CD14-positive monocyte (primary cell): ENCODE measurements at regions not wholly inside any gene's neighbourhood (a gene's known extent, or its start where the extent isn't known, plus 50 kb on each side); places are given as distances from the start of the nearest gene placed in this dataset.

ENCODE experiments used
- DNase-seq, 3 donors: peaks; one replicate each; pipeline ENCODE4 v3.0.0-alpha.2; 2011 to 2022
- H2AFZ ChIP-seq: 2 replicates; pipeline ENCODE4 v1.6.0; 2012; ENCODE audit warnings: mild to moderate bottlenecking, low read depth, low read length, inconsistent platforms; ENCODE audit not compliant: insufficient read depth, poor library complexity, severe bottlenecking
- H3K27ac ChIP-seq, 2 donors: 1 replicate in 1 of 2; 2 replicates in 1 of 2; pipeline ENCODE4 v1.5.1; 2012 to 2013; ENCODE audit warnings: low read length in 2 of 2, control low read depth in 1 of 2, inconsistent platforms in 1 of 2, low read depth in 1 of 2, mild to moderate bottlenecking in 1 of 2
- H3K27me3 ChIP-seq, 2 donors: one replicate each; pipeline versions ENCODE4 v1.6.0 to v1.6.1; 2011 to 2013; ENCODE audit warnings: low read length in 2 of 2; ENCODE audit not compliant: control insufficient read depth in 2 of 2, insufficient read depth in 2 of 2
- H3K36me3 ChIP-seq, 2 donors: replicated peaks in 1 of 2; 1 replicate in 1 of 2; 2 replicates in 1 of 2; pipeline versions ENCODE4 v1.5.1 to v1.6.1; 2012 to 2013; ENCODE audit warnings: low read length in 2 of 2, control low read depth in 1 of 2, inconsistent platforms in 1 of 2, mild to moderate bottlenecking in 1 of 2; ENCODE audit not compliant: insufficient read depth in 2 of 2, control insufficient read depth in 1 of 2
- H3K4me1 ChIP-seq, 2 donors: 1 replicate in 1 of 2; 2 replicates in 1 of 2; pipeline versions ENCODE4 v1.5.1 to v1.6.1; 2012 to 2013; ENCODE audit warnings: low read length in 2 of 2, control low read depth in 1 of 2, inconsistent platforms in 1 of 2, mild to moderate bottlenecking in 1 of 2, moderate library complexity in 1 of 2; ENCODE audit not compliant: insufficient read depth in 2 of 2, control insufficient read depth in 1 of 2
- H3K4me2 ChIP-seq: replicated peaks from 2 replicates; pipeline ENCODE3; 2012; ENCODE audit warnings: low read length, moderate library complexity, mild to moderate bottlenecking; ENCODE audit not compliant: poor library complexity, severe bottlenecking; ENCODE audit errors: extremely low read depth
- H3K4me3 ChIP-seq, 3 experiments: fragments of 200-600 bp in 1 of 3; sonication (generic) in 1 of 3; replicated peaks in 1 of 3; 1 replicate in 2 of 3; 2 replicates in 1 of 3; pipeline ENCODE4 v1.5.1; 2011 to 2013; ENCODE audit warnings: low read length in 3 of 3, mild to moderate bottlenecking in 3 of 3, control low read depth in 2 of 3, low read depth in 2 of 3, inconsistent platforms in 1 of 3, moderate library complexity in 1 of 3
- H3K79me2 ChIP-seq: 2 replicates; pipeline ENCODE4 v1.6.0; 2012; ENCODE audit warnings: mild to moderate bottlenecking, control low read depth, inconsistent platforms, low read length, moderate library complexity; ENCODE audit not compliant: insufficient read depth
- H3K9ac ChIP-seq: 2 replicates; pipeline ENCODE4 v1.6.0; 2017; ENCODE audit warnings: low read length, mild to moderate bottlenecking; ENCODE audit not compliant: insufficient read depth, poor library complexity, severe bottlenecking
- H3K9me3 ChIP-seq, 2 donors: replicated peaks in 1 of 2; 1 replicate in 1 of 2; 2 replicates in 1 of 2; pipeline versions ENCODE4 v1.5.1 to v1.6.1; 2012 to 2013; ENCODE audit warnings: low read length in 2 of 2, control low read depth in 1 of 2; ENCODE audit not compliant: control insufficient read depth in 1 of 2, insufficient read depth in 1 of 2
- H4K20me1 ChIP-seq: 2 replicates; pipeline ENCODE4 v1.6.0; 2012; ENCODE audit warnings: mild to moderate bottlenecking, low read length, control low read depth, moderate library complexity; ENCODE audit not compliant: insufficient read depth
- H3K27ac Mint-ChIP-seq, 7 donors: one replicate each; pipeline ENCODE4 v1.8.0; 2020; ENCODE audit warnings: mild to moderate bottlenecking in 7 of 7, mixed read lengths in 7 of 7, moderate library complexity in 6 of 7, inconsistent platforms in 2 of 7
- H3K27me3 Mint-ChIP-seq, 3 donors: one replicate each; pipeline ENCODE4 v1.8.0; 2021 to 2022; ENCODE audit warnings: low read depth in 3 of 3, mild to moderate bottlenecking in 3 of 3, mixed read lengths in 3 of 3, moderate library complexity in 3 of 3, inconsistent platforms in 1 of 3
- H3K36me3 Mint-ChIP-seq, 2 donors: one replicate each; pipeline ENCODE4 v1.8.0; 2020; ENCODE audit warnings: mixed read lengths in 2 of 2, inconsistent platforms in 1 of 2, mild to moderate bottlenecking in 1 of 2
- H3K4me1 Mint-ChIP-seq: one replicate; pipeline ENCODE4 v1.8.0; 2020; ENCODE audit warnings: mild to moderate bottlenecking, mixed read lengths
- H3K4me3 Mint-ChIP-seq, 2 donors: one replicate each; pipeline ENCODE4 v1.8.0; 2020; ENCODE audit warnings: mild to moderate bottlenecking in 2 of 2, mixed read lengths in 2 of 2, moderate library complexity in 1 of 2
- H3K9me3 Mint-ChIP-seq, 7 donors: one replicate each; pipeline ENCODE4 v1.8.0; 2020 to 2022; ENCODE audit warnings: mixed read lengths in 7 of 7, mild to moderate bottlenecking in 6 of 7, moderate library complexity in 6 of 7, inconsistent platforms in 2 of 7
- WGBS: methylation state at CpG from one replicate; pipeline ENCODE4 v1.1.5; 2013; ENCODE audit warnings: missing lambda C conversion rate; ENCODE audit not compliant: insufficient coverage; 5-methylcytosine and 5-hydroxymethylcytosine counted together
- intact Hi-C, 2 donors: fragments of 100-400 bp; cut with micrococcal nuclease; formaldehyde crosslinking; loops; one replicate each; pipeline versions ENCODE4 v1.15.0 to v1.15.1; 2023
- TF ChIP-seq, protein P1 (sequence below): fragments of 200-600 bp; IDR thresholded peaks from one replicate; pipeline ENCODE4 v1.8.0; 2022; ENCODE audit warnings: antibody characterized with exemption, mild to moderate bottlenecking

DNA sequence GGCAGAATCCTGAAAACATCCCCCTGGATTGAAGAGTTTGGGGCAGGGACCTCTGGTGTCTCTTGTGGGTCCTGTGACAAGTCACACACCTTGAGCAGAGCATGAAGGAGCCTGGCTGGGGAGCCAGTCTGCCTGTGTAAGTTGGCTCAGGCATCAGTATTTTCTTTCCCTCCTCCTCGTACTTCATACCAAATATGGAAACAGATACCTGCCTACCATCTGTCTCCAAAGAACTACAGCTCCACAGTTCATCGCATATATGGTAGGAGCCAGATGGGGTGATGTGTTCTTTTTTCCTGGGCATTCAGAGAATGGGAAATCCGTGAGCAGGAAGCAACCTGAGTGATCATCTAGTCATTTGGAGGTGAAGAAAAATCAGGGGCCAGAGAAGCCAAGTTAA, 177.3 kb upstream of the RAD23B start:
- H3K4me1 Mint-ChIP-seq = no peaks in the 10 kb centered on the region
- no peaks in the 10 kb centered on the region for H3K36me3 Mint-ChIP-seq
- H3K9me3 Mint-ChIP-seq = peaks cover 0 to 3% (median 0%) of the 10 kb centered on the region in 7 donors
- H3K27me3 ChIP-seq = no peaks in the 10 kb centered on the region
- H3K27ac Mint-ChIP-seq = no peak overlapping the region
- peaks cover 0 to 3% (median 0%) of the 10 kb centered on the region in 3 donors for H3K27me3 Mint-ChIP-seq
- DNase-seq = no peak
- H3K4me3 Mint-ChIP-seq = no peak overlapping the region
- TF ChIP-seq, protein P1, sequence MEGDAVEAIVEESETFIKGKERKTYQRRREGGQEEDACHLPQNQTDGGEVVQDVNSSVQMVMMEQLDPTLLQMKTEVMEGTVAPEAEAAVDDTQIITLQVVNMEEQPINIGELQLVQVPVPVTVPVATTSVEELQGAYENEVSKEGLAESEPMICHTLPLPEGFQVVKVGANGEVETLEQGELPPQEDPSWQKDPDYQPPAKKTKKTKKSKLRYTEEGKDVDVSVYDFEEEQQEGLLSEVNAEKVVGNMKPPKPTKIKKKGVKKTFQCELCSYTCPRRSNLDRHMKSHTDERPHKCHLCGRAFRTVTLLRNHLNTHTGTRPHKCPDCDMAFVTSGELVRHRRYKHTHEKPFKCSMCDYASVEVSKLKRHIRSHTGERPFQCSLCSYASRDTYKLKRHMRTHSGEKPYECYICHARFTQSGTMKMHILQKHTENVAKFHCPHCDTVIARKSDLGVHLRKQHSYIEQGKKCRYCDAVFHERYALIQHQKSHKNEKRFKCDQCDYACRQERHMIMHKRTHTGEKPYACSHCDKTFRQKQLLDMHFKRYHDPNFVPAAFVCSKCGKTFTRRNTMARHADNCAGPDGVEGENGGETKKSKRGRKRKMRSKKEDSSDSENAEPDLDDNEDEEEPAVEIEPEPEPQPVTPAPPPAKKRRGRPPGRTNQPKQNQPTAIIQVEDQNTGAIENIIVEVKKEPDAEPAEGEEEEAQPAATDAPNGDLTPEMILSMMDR = no peak
- H3K79me2 ChIP-seq = no peaks in the 10 kb centered on the region
- no peak overlapping the region for H3K4me3 ChIP-seq
- intact Hi-C loops = no loop called here
- no peak overlapping the region for H3K9ac ChIP-seq
- H3K27ac ChIP-seq = no peak overlapping the region
- H3K9me3 ChIP-seq = no peaks in the 10 kb centered on the region
- WGBS = 80% methylated on average over 1 of the region's 3 CpGs
- H3K36me3 ChIP-seq = no peaks in the 10 kb centered on the region
- H4K20me1 ChIP-seq = no peaks in the 10 kb centered on the region
- no peak overlapping the region for H2AFZ ChIP-seq
- no peak overlapping the region for H3K4me2 ChIP-seq
- no peaks in the 10 kb centered on the region for H3K4me1 ChIP-seq

DNA sequence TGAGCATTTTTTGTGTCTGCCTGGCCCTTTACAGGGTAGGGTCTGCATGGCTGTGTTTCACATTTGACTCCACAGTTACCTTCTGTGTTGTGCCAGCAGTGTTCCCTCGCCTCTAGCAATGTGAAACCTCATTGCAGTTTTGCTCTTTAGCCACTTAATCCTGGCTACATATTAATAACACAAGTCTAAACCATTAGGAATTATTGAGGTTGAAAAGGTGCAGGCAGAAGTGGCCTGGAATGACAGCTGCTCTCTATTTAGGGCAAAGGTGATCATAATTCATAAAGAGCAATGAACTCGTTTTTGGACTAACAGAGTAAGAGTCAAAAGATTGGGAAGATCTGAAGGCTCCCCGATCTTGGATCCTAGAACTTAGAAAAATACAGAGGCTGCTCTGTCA, 176.7 kb upstream of the RAD23B start:
- H3K4me2 ChIP-seq = no peak overlapping the region
- H3K4me1 ChIP-seq = no peaks in the 10 kb centered on the region
- Mint-ChIP-seq H3K4me3 (no peak overlapping the region), H3K27ac (no peak overlapping the region), H3K9me3 (peaks cover 0 to 3% (median 0%) of the 10 kb centered on the region in 7 donors), H3K4me1 (no peaks in the 10 kb centered on the region), H3K36me3 (no peaks in the 10 kb centered on the region), H3K27me3 (peaks cover 0 to 3% (median 0%) of the 10 kb centered on the region in 3 donors)
- no peaks in the 10 kb centered on the region for H3K27me3 ChIP-seq
- no peak overlapping the region for H3K27ac ChIP-seq
- no peaks in the 10 kb centered on the region for H3K79me2 ChIP-seq
- H3K4me3 ChIP-seq = no peak overlapping the region
- no peak overlapping the region for H2AFZ ChIP-seq
- H4K20me1 ChIP-seq = no peaks in the 10 kb centered on the region
- TF ChIP-seq, protein P1 = no peak
- no peak overlapping the region for H3K9ac ChIP-seq
- H3K36me3 ChIP-seq = no peaks in the 10 kb centered on the region
- H3K9me3 ChIP-seq = no peaks in the 10 kb centered on the region
- no CpG with 5 or more reads among the region's 3 CpGs for whole genome bisulfite sequencing
- intact Hi-C loops = no loop called here
- DNase-seq = no peak
